ENCODE measurements at regions not wholly inside any gene's neighbourhood (a gene's known extent, or its start where the extent isn't known, plus 50 kb on each side); places are given as distances from the start of the nearest gene placed in this dataset.

GRCh38 chr20:23160536-23161243 is 74.6 kb upstream of the CD93 start:
- CTCF ChIA-PET: no interaction called here
- no peak overlapping the region for H3K4me3 ChIP-seq (ENCODE audit: insufficient read depth, low read depth, low read length)
- peak overlapping the region; percentile 82 for H2AFZ ChIP-seq (replicated peaks; ENCODE audit: low read length, poor library complexity)
- H3K9me3 ChIP-seq (ENCODE audit: control insufficient read depth, insufficient read depth, low read length): no peaks in the 10 kb centered on the region
- intact Hi-C loops (cut with micrococcal nuclease) (no loop called here), dilution Hi-C loops (cut with HindIII; ENCODE audit: low sequenced_read_pairs, unreplicated experiment) (no loop called here), in situ Hi-C loops (cut with MboI; ENCODE audit: low sequenced_read_pairs) (no loop called here)
- H3K9me1 ChIP-seq (ENCODE audit: insufficient read depth, low read length): peaks cover 9% of the 10 kb centered on the region
- POLR2A ChIA-PET (ENCODE audit: unreplicated experiment): interaction anchor here (0.5 kb wide), 1 partner anchor 12 kb away, joined by 3 read pairs; no protein-coding TSS in a partner anchor
- no peak for TF ChIP-seq SMC3 (IDR thresholded peaks at IDR 0.05; ENCODE audit: low read depth, low read length)
- TF ChIP-seq NFE2L2 (IDR thresholded peaks at IDR 0.05; ENCODE audit: low read depth, low read length): no peak
- TF ChIP-seq MXI1 (IDR thresholded peaks at IDR 0.05; ENCODE audit: borderline replicate concordance, low read depth, low read length): no peak
- no peak for TF ChIP-seq RCOR1 (IDR thresholded peaks at IDR 0.05; ENCODE audit: insufficient replicate concordance, low read length)
- TF ChIP-seq RFX5 (IDR thresholded peaks at IDR 0.05; ENCODE audit: low read depth, low read length): no peak
- TF ChIP-seq CTCF (conservative IDR thresholded peaks at IDR 0.05; ENCODE audit: low read depth, low read length): no peak
- no peak for TF ChIP-seq MAZ (IDR thresholded peaks at IDR 0.05; ENCODE audit: borderline replicate concordance, low read depth, low read length)
- TF ChIP-seq CHD1 (IDR thresholded peaks at IDR 0.05; ENCODE audit: low read depth, low read length): no peak
- TF ChIP-seq CEBPB (IDR thresholded peaks at IDR 0.05; ENCODE audit: low read depth, low read length): no peak
- no peak for TF ChIP-seq POLR2A (IDR thresholded peaks at IDR 0.05; ENCODE audit: low read depth, low read length)
- no peak for TF ChIP-seq RAD21 (IDR thresholded peaks at IDR 0.05; ENCODE audit: low read length)
- TF ChIP-seq USF2 (IDR thresholded peaks at IDR 0.05; ENCODE audit: low read depth, low read length): no peak
- TF ChIP-seq ELK1 (IDR thresholded peaks at IDR 0.05; ENCODE audit: borderline replicate concordance, low read depth, low read length): no peak
- TF ChIP-seq MAFK (IDR thresholded peaks at IDR 0.05; ENCODE audit: low read depth, low read length): no peak
- no peak for TF ChIP-seq FOS (IDR thresholded peaks at IDR 0.05; ENCODE audit: low read depth, low read length)
- no peak for TF ChIP-seq BHLHE40 (IDR thresholded peaks at IDR 0.05; ENCODE audit: low read depth, low read length)
- no peak overlapping the region for H3K27ac ChIP-seq (ENCODE audit: insufficient read depth, low read length)
- no peak overlapping the region for H4K91ac ChIP-seq (ENCODE audit: insufficient read depth, low read depth, low read length)
- no TSS peak for BruUV-seq (replicated peaks)
- no peak overlapping the region for H3K4me2 ChIP-seq (ENCODE audit: low read depth, low read length)
- H2BK15ac ChIP-seq (ENCODE audit: low read depth, low read length): no peak overlapping the region
- no peak overlapping the region for H3K56ac ChIP-seq (ENCODE audit: extremely low read depth, insufficient read depth, low read length)
- no peak overlapping the region for H4K5ac ChIP-seq (ENCODE audit: low read depth, low read length)
- no peak overlapping the region for H3K9ac ChIP-seq (ENCODE audit: low read depth, low read length)
- H3K18ac ChIP-seq (ENCODE audit: low read depth, low read length): no peak overlapping the region
- no peak overlapping the region for H2BK5ac ChIP-seq (ENCODE audit: low read depth, low read length, poor library complexity, severe bottlenecking)
- H3K4me1 ChIP-seq (ENCODE audit: control insufficient read depth, insufficient read depth, low read length): peaks cover 13% of the 10 kb centered on the region
- peak overlapping the region; percentile 46; the same call in 1 of the 2 replicates for H2BK120ac ChIP-seq (ENCODE audit: low read depth, low read length)
- H3K79me1 ChIP-seq (ENCODE audit: low read depth in 1 of 2, low read length in 2 of 2): no peaks in the 10 kb centered on the region
- H3K4ac ChIP-seq (ENCODE audit: low read depth, low read length): no peak overlapping the region
- H3K27me3 ChIP-seq (ENCODE audit: control insufficient read depth, insufficient read depth, low read length): no peaks in the 10 kb centered on the region
- no peak for ATAC-seq (ENCODE audit: low read depth)
- H4K8ac ChIP-seq (ENCODE audit: low read depth in 2 of 2, low read length in 2 of 2): peak overlapping the region in 1 of 2 experiments; percentile 48; a peak in 1 of 4 replicates
- no peak overlapping the region; the same call in 1 of the 2 replicates for H2AK5ac ChIP-seq (ENCODE audit: low read depth, low read length)
- H2AK9ac ChIP-seq (replicated peaks; ENCODE audit: low read depth, low read length, poor library complexity): peak overlapping the region; percentile 9
- H3K23ac ChIP-seq (ENCODE audit: low read depth, low read length): no peak overlapping the region; the same call in 1 of the 2 replicates
- H2BK20ac ChIP-seq (ENCODE audit: low read depth, low read length): no peak overlapping the region
- no peaks in the 10 kb centered on the region for H4K20me1 ChIP-seq (ENCODE audit: insufficient read depth, low read length)
- 88% methylated on average over 2 of the region's 6 CpGs; no CpG with 5 or more reads in 1 of the 2 experiments for WGBS, 2 experiments (ENCODE audit: extremely low coverage in 2 of 2, insufficient read length in 1 of 2)
- H3K14ac ChIP-seq (replicated peaks; ENCODE audit: low read depth, low read length): no peak overlapping the region
- no peak for DNase-seq
- H3K36me3 ChIP-seq (ENCODE audit: control insufficient read depth, insufficient read depth, low read length): no peaks in the 10 kb centered on the region
